ENCODE measurements at regions not wholly inside any gene's neighbourhood (a gene's known extent, or its start where the extent isn't known, plus 50 kb on each side); places are given as distances from the start of the nearest gene placed in this dataset.
"Not testable (repeated sequence)": the region's sequence is repeated elsewhere in the genome, so short reads cannot be mapped to it uniquely, and the experiment has no call there.

- TF ChIP-seq PATZ1 (CRISPR knock-in tag; IDR thresholded peaks at IDR 0.05; ENCODE audit: borderline replicate concordance): no peak
- TF ChIP-seq ISL1 (CRISPR knock-in tag; IDR thresholded peaks at IDR 0.05): no peak
- TF ChIP-seq TCF4 (CRISPR knock-in tag; IDR thresholded peaks at IDR 0.05; ENCODE audit: borderline replicate concordance): no peak
- TF ChIP-seq ZC3H10 (CRISPR knock-in tag; IDR thresholded peaks at IDR 0.05): no peak
- TF ChIP-seq BACH2 (CRISPR knock-in tag; IDR thresholded peaks at IDR 0.05; ENCODE audit: borderline replicate concordance): no peak
These were observed 127.4 kb upstream of the SLC6A11 start (continued) for GRCh38 chr3:10688548-10689172.

DNA sequence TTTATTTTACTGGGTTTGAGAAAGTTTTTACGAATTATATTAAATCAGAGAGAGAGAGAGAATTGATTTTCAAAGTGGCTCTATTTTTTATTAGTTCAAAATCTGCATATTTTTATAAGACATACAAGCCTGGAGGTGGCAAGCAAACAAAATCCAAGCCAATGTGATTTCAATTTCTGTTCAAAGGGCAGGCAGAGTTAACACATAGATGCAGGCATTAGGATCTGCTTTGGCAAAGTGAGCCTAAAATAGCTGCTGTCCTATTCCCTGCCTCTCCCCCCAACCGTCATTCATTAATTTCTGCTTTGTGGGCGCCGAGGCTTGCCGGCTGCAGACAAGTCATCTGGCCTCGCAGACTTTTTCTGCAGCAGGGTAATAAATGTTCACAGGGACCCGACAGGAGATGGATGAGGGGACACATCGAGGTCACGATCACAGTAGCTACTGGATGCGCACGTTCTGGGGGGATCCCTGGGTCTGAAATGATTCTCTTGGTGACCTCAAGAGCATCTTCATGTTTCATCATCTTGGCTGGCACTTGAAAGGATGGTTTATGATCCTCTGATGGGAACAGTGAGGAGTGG lies 123.9 kb upstream of the SLC6A11 start:
- no peak for ATAC-seq

DNA sequence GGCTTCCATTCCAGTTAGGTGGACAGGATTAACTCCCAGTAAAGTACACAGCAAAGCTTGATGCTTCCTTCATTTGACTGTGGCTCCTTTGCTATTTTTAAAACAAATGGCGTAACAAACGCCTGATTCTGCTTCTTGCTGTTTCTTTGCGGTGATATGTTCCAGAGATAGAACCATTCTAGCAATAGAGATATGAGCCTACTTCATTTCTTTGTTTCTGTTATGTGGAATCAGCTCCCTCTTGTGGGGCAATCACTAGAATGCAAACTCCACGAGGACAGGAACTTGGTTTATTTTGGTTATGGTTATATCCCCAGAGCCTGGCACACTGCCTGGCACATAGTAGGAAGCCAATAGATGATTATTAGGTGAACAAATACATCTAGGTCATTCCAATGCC lies 122.6 kb upstream of the SLC6A11 start:
- TF ChIP-seq OSR1 (CRISPR knock-in tag; IDR thresholded peaks at IDR 0.05) (no peak), TCF4 (CRISPR knock-in tag; IDR thresholded peaks at IDR 0.05; ENCODE audit: borderline replicate concordance) (no peak), PATZ1 (CRISPR knock-in tag; IDR thresholded peaks at IDR 0.05; ENCODE audit: borderline replicate concordance) (no peak), ZFP30 (CRISPR knock-in tag; IDR thresholded peaks at IDR 0.05) (no peak), CSDC2 (CRISPR knock-in tag; IDR thresholded peaks at IDR 0.05) (no peak), PPARA (CRISPR knock-in tag; IDR thresholded peaks at IDR 0.05; ENCODE audit: borderline replicate concordance) (no peak)
- no peak for ATAC-seq

More for the DNA sequence above, 123.9 kb upstream of the SLC6A11 start:
- no peak for TF ChIP-seq TSHZ2 (CRISPR knock-in tag; IDR thresholded peaks at IDR 0.05)
- TF ChIP-seq ISL1 (CRISPR knock-in tag; IDR thresholded peaks at IDR 0.05): no peak
- TF ChIP-seq CSDC2 (CRISPR knock-in tag; IDR thresholded peaks at IDR 0.05): no peak
- no peak for TF ChIP-seq SNAI2 (CRISPR knock-in tag; IDR thresholded peaks at IDR 0.05)

- TF ChIP-seq TCF4 (CRISPR knock-in tag; IDR thresholded peaks at IDR 0.05; ENCODE audit: borderline replicate concordance) (no peak), PPARA (CRISPR knock-in tag; IDR thresholded peaks at IDR 0.05; ENCODE audit: borderline replicate concordance) (no peak), SNAI2 (CRISPR knock-in tag; IDR thresholded peaks at IDR 0.05) (no peak), ZFP30 (CRISPR knock-in tag; IDR thresholded peaks at IDR 0.05) (no peak)
- no peak for ATAC-seq
These were observed 121.8 kb upstream of the SLC6A11 start for GRCh38 chr3:10694179-10694578.

DNA sequence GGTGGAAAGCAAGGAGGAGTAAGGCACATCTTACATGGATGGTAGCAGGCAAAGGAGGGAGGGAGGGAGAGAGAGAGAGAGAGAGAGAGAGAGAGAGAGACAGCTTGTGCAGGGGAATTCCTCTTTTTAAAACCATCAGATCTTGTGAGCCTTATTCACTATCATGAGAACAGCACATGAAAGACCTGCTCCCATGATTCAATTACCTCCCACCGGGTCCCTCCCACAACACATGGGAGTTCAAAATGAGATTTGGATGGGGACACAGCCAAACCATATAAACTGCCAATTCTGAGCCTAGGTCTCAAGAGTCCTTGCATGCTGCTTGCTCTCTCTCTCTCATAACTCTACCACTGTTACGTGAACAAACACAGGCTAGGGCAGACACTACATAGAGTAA lies 120.8 kb upstream of the SLC6A11 start:
- ATAC-seq: not testable (repeated sequence)

- ATAC-seq: no peak
- TF ChIP-seq ARNTL (CRISPR knock-in tag; IDR thresholded peaks at IDR 0.05; ENCODE audit: borderline replicate concordance, low read depth) (no peak), ESRRG (CRISPR knock-in tag; IDR thresholded peaks at IDR 0.05) (no peak), ZFP3 (CRISPR knock-in tag; IDR thresholded peaks at IDR 0.05) (no peak), PPARA (CRISPR knock-in tag; IDR thresholded peaks at IDR 0.05; ENCODE audit: borderline replicate concordance) (no peak), CREB5 (CRISPR knock-in tag; IDR thresholded peaks at IDR 0.05; ENCODE audit: low read depth) (no peak), ZNF70 (CRISPR knock-in tag; IDR thresholded peaks at IDR 0.05) (no peak), BACH2 (CRISPR knock-in tag; IDR thresholded peaks at IDR 0.05; ENCODE audit: borderline replicate concordance) (no peak), POU6F1 (CRISPR knock-in tag; IDR thresholded peaks at IDR 0.05; ENCODE audit: borderline replicate concordance, low read depth) (no peak), ZNF565 (CRISPR knock-in tag; conservative IDR thresholded peaks at IDR 0.05; ENCODE audit: low read depth) (no peak), ZFP30 (CRISPR knock-in tag; IDR thresholded peaks at IDR 0.05) (no peak), ZC3H10 (CRISPR knock-in tag; IDR thresholded peaks at IDR 0.05) (no peak), OSR1 (CRISPR knock-in tag; IDR thresholded peaks at IDR 0.05) (no peak)
- TF ChIP-seq, protein P1, sequence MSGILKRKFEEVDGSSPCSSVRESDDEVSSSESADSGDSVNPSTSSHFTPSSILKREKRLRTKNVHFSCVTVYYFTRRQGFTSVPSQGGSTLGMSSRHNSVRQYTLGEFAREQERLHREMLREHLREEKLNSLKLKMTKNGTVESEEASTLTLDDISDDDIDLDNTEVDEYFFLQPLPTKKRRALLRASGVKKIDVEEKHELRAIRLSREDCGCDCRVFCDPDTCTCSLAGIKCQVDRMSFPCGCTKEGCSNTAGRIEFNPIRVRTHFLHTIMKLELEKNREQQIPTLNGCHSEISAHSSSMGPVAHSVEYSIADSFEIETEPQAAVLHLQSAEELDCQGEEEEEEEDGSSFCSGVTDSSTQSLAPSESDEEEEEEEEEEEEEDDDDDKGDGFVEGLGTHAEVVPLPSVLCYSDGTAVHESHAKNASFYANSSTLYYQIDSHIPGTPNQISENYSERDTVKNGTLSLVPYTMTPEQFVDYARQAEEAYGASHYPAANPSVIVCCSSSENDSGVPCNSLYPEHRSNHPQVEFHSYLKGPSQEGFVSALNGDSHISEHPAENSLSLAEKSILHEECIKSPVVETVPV (CRISPR knock-in tag; IDR thresholded peaks at IDR 0.05): no peak
These were observed 120.3 kb upstream of the SLC6A11 start for GRCh38 chr3:10695595-10696285.
